Neural cell (in vitro differentiated cells): ENCODE measurements at regions not wholly inside any gene's neighbourhood (a gene's known extent, or its start where the extent isn't known, plus 50 kb on each side); places are given as distances from the start of the nearest gene placed in this dataset.

Source experiments
- H2AFZ ChIP-seq: fragments of 200-600, 300-800 bp; sonication (generic), shearing (Covaris generic); 2 replicates; pipeline ENCODE4 v1.6.0; 2014; ENCODE audit warnings: low read depth, mild to moderate bottlenecking, antibody characterized with exemption, low read length, moderate library complexity
- H3F3A ChIP-seq: fragments of 200-600 bp; shearing (Covaris generic); 2 replicates; pipeline ENCODE4 v1.6.1; 2016; ENCODE audit warnings: mild to moderate bottlenecking, moderate library complexity, mixed read lengths, antibody characterized with exemption, low read length; ENCODE audit not compliant: insufficient read depth, poor library complexity, severe bottlenecking
- H3K27ac ChIP-seq: fragments of 200-600, 300-800 bp; sonication (generic), shearing (Covaris generic); 2 replicates; pipeline ENCODE4 v1.5.1; 2014; ENCODE audit warnings: mild to moderate bottlenecking, low read length, moderate library complexity
- H3K27me3 ChIP-seq: fragments of 300-800, 200-600 bp; sonication (generic), shearing (Covaris generic); 2 replicates; pipeline ENCODE4 v1.6.0; 2014; ENCODE audit warnings: mild to moderate bottlenecking, low read depth, low read length, moderate library complexity; ENCODE audit not compliant: insufficient read depth
- H3K36me3 ChIP-seq: fragments of 300-800, 200-600 bp; sonication (generic), shearing (Covaris generic); 2 replicates; pipeline ENCODE4 v1.5.1; 2014; ENCODE audit warnings: mild to moderate bottlenecking, antibody characterized with exemption, low read length, moderate library complexity; ENCODE audit not compliant: insufficient read depth
- H3K4me2 ChIP-seq: fragments of 300-800, 200-600 bp; sonication (generic), shearing (Covaris generic); 2 replicates; pipeline ENCODE4 v1.6.0; 2014; ENCODE audit warnings: mild to moderate bottlenecking, low read length
- H3K4me3 ChIP-seq: fragments of 300-800, 200-600 bp; sonication (generic), shearing (Covaris generic); 2 replicates; pipeline ENCODE4 v1.5.1; 2014; ENCODE audit warnings: mild to moderate bottlenecking, low read length, moderate library complexity
- H3K79me2 ChIP-seq: fragments of 200-600 bp; shearing (Covaris generic); replicated peaks from 2 replicates; pipeline ENCODE4 v1.6.0; 2014; ENCODE audit warnings: mild to moderate bottlenecking, low read length, moderate library complexity; ENCODE audit not compliant: insufficient read depth
- H3K9ac ChIP-seq: fragments of 300-800, 200-600 bp; sonication (generic), shearing (Covaris generic); 2 replicates; pipeline ENCODE4 v1.6.1; 2016; ENCODE audit warnings: mild to moderate bottlenecking, low read length, mixed read lengths
- H3K9me2 ChIP-seq: fragments of 200-600 bp; shearing (Covaris generic); 2 replicates; pipeline ENCODE4 v1.6.1; 2016; ENCODE audit warnings: mild to moderate bottlenecking, low read length, mixed read lengths; ENCODE audit not compliant: insufficient read depth
- H3K9me3 ChIP-seq: fragments of 200-600, 300-800 bp; sonication (generic), shearing (Covaris generic); 2 replicates; pipeline ENCODE4 v1.6.1; 2016; ENCODE audit warnings: mild to moderate bottlenecking, mixed run types, low read length, moderate library complexity, mixed read lengths
- H4K20me1 ChIP-seq: fragments of 200-600 bp; shearing (Covaris generic); 2 replicates; pipeline ENCODE4 v1.6.1; 2016; ENCODE audit warnings: mild to moderate bottlenecking, mixed run types; ENCODE audit not compliant: insufficient read depth
- EP300 ChIP-seq: fragments of 450-650 bp; conservative IDR thresholded peaks from 2 replicates; pipeline ENCODE4 v1.6.1; 2014; ENCODE audit warnings: antibody characterized with exemption, mild to moderate bottlenecking, moderate library complexity; ENCODE audit not compliant: poor library complexity, severe bottlenecking
- EZH2 ChIP-seq: fragments of 200-600, 300-800 bp; shearing (Covaris generic), sonication (generic); IDR thresholded peaks from 2 replicates; pipeline ENCODE4 v1.6.1; 2014; ENCODE audit warnings: antibody characterized with exemption, low read length, borderline replicate concordance, mild to moderate bottlenecking; ENCODE audit not compliant: insufficient read depth, poor library complexity, severe bottlenecking
- MXI1 ChIP-seq: fragments of 450-650 bp; conservative IDR thresholded peaks from 2 replicates; pipeline ENCODE4 v1.6.1; 2014; ENCODE audit warnings: antibody characterized with exemption, mild to moderate bottlenecking; ENCODE audit not compliant: poor library complexity, severe bottlenecking
- POLR2AphosphoS5 ChIP-seq: IDR thresholded peaks from 2 replicates; pipeline ENCODE4 v1.6.1; 2012
- RAD21 ChIP-seq: fragments of 450-650 bp; conservative IDR thresholded peaks from 2 replicates; pipeline ENCODE4 v1.6.1; 2014; ENCODE audit warnings: antibody characterized with exemption, mild to moderate bottlenecking, moderate library complexity
- REST ChIP-seq: IDR thresholded peaks from 2 replicates; pipeline ENCODE4 v1.6.1; 2012; ENCODE audit warnings: borderline replicate concordance
- SMC3 ChIP-seq: fragments of 450-650 bp; conservative IDR thresholded peaks from 2 replicates; pipeline ENCODE4 v1.6.1; 2014; ENCODE audit warnings: antibody characterized with exemption, mild to moderate bottlenecking, moderate library complexity; ENCODE audit not compliant: poor library complexity
- TAF1 ChIP-seq: IDR thresholded peaks from 2 replicates; pipeline ENCODE4 v1.6.1; 2012; ENCODE audit warnings: low read depth
- TF ChIP-seq, protein P1 (sequence below): fragments of 450-650 bp; IDR thresholded peaks from 2 replicates; pipeline ENCODE4 v1.5.1; 2014; ENCODE audit warnings: antibody characterized with exemption, mild to moderate bottlenecking, moderate library complexity; ENCODE audit not compliant: poor library complexity, severe bottlenecking

GRCh38 chr4:180636696-180637404 is 1606.4 kb upstream of the TENM3 start:
- Histone ChIP-seq H3K4me3 (no peak overlapping the region), H3K9me3 (no peaks in the 10 kb centered on the region), H3K9ac (no peak overlapping the region), H3F3A (no peaks in the 10 kb centered on the region), H3K79me2 (no peaks in the 10 kb centered on the region), H2AFZ (no peak overlapping the region), H4K20me1 (no peaks in the 10 kb centered on the region), H3K9me2 (no peaks in the 10 kb centered on the region), H3K27ac (no peak overlapping the region), H3K36me3 (no peaks in the 10 kb centered on the region), H3K27me3 (no peaks in the 10 kb centered on the region), H3K4me2 (no peak overlapping the region)
- TF ChIP-seq EP300 (no peak), POLR2AphosphoS5 (no peak), EZH2 (no peak), TAF1 (no peak), MXI1 (no peak), REST (no peak), SMC3 (no peak), RAD21 (no peak)
- TF ChIP-seq, protein P1, sequence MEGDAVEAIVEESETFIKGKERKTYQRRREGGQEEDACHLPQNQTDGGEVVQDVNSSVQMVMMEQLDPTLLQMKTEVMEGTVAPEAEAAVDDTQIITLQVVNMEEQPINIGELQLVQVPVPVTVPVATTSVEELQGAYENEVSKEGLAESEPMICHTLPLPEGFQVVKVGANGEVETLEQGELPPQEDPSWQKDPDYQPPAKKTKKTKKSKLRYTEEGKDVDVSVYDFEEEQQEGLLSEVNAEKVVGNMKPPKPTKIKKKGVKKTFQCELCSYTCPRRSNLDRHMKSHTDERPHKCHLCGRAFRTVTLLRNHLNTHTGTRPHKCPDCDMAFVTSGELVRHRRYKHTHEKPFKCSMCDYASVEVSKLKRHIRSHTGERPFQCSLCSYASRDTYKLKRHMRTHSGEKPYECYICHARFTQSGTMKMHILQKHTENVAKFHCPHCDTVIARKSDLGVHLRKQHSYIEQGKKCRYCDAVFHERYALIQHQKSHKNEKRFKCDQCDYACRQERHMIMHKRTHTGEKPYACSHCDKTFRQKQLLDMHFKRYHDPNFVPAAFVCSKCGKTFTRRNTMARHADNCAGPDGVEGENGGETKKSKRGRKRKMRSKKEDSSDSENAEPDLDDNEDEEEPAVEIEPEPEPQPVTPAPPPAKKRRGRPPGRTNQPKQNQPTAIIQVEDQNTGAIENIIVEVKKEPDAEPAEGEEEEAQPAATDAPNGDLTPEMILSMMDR: no peak

GRCh38 chr4:180637616-180638015 is 1605.6 kb upstream of the TENM3 start:
- no peak overlapping the region for H2AFZ ChIP-seq
- no peaks in the 10 kb centered on the region for H3F3A ChIP-seq
- no peaks in the 10 kb centered on the region for H3K79me2 ChIP-seq
- TF ChIP-seq MXI1: no peak
- no peak for TF ChIP-seq EZH2
- no peak for TF ChIP-seq TAF1
- no peak for TF ChIP-seq SMC3
- TF ChIP-seq, protein P1: no peak
- no peak for TF ChIP-seq POLR2AphosphoS5
- TF ChIP-seq RAD21: no peak
- TF ChIP-seq REST: no peak
- no peak overlapping the region for H3K4me3 ChIP-seq
- no peaks in the 10 kb centered on the region for H3K9me3 ChIP-seq
- H3K27ac ChIP-seq: no peak overlapping the region
- no peaks in the 10 kb centered on the region for H3K36me3 ChIP-seq
- no peaks in the 10 kb centered on the region for H3K9me2 ChIP-seq
- no peaks in the 10 kb centered on the region for H4K20me1 ChIP-seq
- H3K4me2 ChIP-seq: no peak overlapping the region
- no peaks in the 10 kb centered on the region for H3K27me3 ChIP-seq
- no peak overlapping the region for H3K9ac ChIP-seq
